CD4-positive, alpha-beta T cell treated with Interleukin-4 for 1 hour (primary cell): ENCODE measurements at regions not wholly inside any gene's neighbourhood (a gene's known extent, or its start where the extent isn't known, plus 50 kb on each side); places are given as distances from the start of the nearest gene placed in this dataset.

Experiments used
- DNase-seq, 2 donors: peaks; one replicate each; pipeline ENCODE4 v3.0.0-alpha.2; 2020 to 2022

GRCh38 chr9:36458430-36458915, 58.4 kb upstream of the RNF38 start:
- peak; percentile 66 to 70 for DNase-seq

GRCh38 chr9:36457836-36458429, 57.9 kb upstream of the RNF38 start:
- DNase-seq, result no peak

- DNase-seq, result no peak
Observed at GRCh38 chr9:36456480-36457065, 56.5 kb upstream of the RNF38 start.

GRCh38 chr9:36451949-36452348, 51.9 kb upstream of the RNF38 start:
- DNase-seq, result no peak

GRCh38 chr9:36450110-36450732, 50.2 kb upstream of the RNF38 start:
- DNase-seq, result peak; percentile 26 to 54
